Adrenal gland (tissue), 5 donors: ENCODE measurements at regions not wholly inside any gene's neighbourhood (a gene's known extent, or its start where the extent isn't known, plus 50 kb on each side); places are given as distances from the start of the nearest gene placed in this dataset.

ENCODE experiments used
- CTCF ChIP-seq, 6 experiments: fragments of 450-650 bp in 4 of 6; fragments of 200-600 bp in 2 of 6; sonication (generic) in 1 of 6; IDR thresholded peaks; 1 replicate in 5 of 6; 2 replicates in 1 of 6; pipeline versions ENCODE4 v1.5.1 to v1.8.0; 2016 to 2021; ENCODE audit warnings: antibody characterized with exemption in 6 of 6, mild to moderate bottlenecking in 2 of 6, moderate library complexity in 1 of 6
- POLR2A ChIP-seq, 2 donors: fragments of 450-650 bp; IDR thresholded peaks; one replicate each; pipeline ENCODE4 v1.6.1; 2017; ENCODE audit warnings: antibody characterized with exemption in 2 of 2, mild to moderate bottlenecking in 2 of 2, moderate library complexity in 1 of 2
- donor health status: DM: no; HTN: no; CAD: no.

GRCh38 chr5:155661859-155662258, 648.3 kb downstream of the KIF4B start:
- TF ChIP-seq CTCF (IDR thresholded peaks at IDR 0.05) = no peak
- TF ChIP-seq POLR2A (IDR thresholded peaks at IDR 0.05) = no peak
